Tibial artery (tissue), 4 donors: ENCODE measurements at regions not wholly inside any gene's neighbourhood (a gene's known extent, or its start where the extent isn't known, plus 50 kb on each side); places are given as distances from the start of the nearest gene placed in this dataset.
A peak's percentile ranks its signal among the peaks of the same experiment; 100 is the strongest.

Source experiments
- DNase-seq, 2 donors: peaks; one replicate each; pipeline ENCODE4 v3.0.0-alpha.2; 2019
- H3K27ac ChIP-seq, 2 donors: fragments of 200-600 bp; sonication (generic) in 1 of 2; 1 replicate in 1 of 2; 2 replicates in 1 of 2; pipeline ENCODE4 v1.5.1; 2018 to 2019; ENCODE audit warnings: mild to moderate bottlenecking in 1 of 2
- H3K27me3 ChIP-seq, 2 donors: fragments of 200-600 bp; sonication (generic) in 1 of 2; one replicate each; pipeline versions ENCODE4 v1.5.1 to v1.6.0; 2016 to 2019
- H3K36me3 ChIP-seq, 3 donors: fragments of 200-600 bp; sonication (generic) in 2 of 3; one replicate each; pipeline ENCODE4 v1.5.1; 2016 to 2019; ENCODE audit warnings: mild to moderate bottlenecking in 2 of 3
- H3K4me1 ChIP-seq, 4 donors: fragments of 200-600 bp; sonication (generic) in 2 of 4; 1 replicate in 3 of 4; 2 replicates in 1 of 4; pipeline ENCODE4 v1.5.1; 2016 to 2019
- H3K4me3 ChIP-seq, 2 donors: fragments of 200-600 bp; sonication (generic) in 1 of 2; 1 replicate in 1 of 2; 2 replicates in 1 of 2; pipeline ENCODE4 v1.5.1; 2018 to 2019; ENCODE audit warnings: mild to moderate bottlenecking in 2 of 2
- H3K9me3 ChIP-seq, 3 donors: fragments of 200-600 bp; sonication (generic) in 1 of 3; one replicate each; pipeline ENCODE4 v1.5.1; 2016 to 2019
- intact Hi-C: fragments of 100-400 bp; cut with DNase I; formaldehyde crosslinking; loops from one replicate; pipeline ENCODE4 v1.15.0; 2023; ENCODE audit warnings: low total_unique reads
- TF ChIP-seq, protein P1 (sequence below), 2 experiments: fragments of 200-600 bp in 1 of 2; fragments of 450-650 bp in 1 of 2; IDR thresholded peaks; one replicate each; pipeline ENCODE4 v1.5.1; 2017 to 2019; ENCODE audit warnings: antibody characterized with exemption in 2 of 2, mild to moderate bottlenecking in 1 of 2, moderate library complexity in 1 of 2

DNA sequence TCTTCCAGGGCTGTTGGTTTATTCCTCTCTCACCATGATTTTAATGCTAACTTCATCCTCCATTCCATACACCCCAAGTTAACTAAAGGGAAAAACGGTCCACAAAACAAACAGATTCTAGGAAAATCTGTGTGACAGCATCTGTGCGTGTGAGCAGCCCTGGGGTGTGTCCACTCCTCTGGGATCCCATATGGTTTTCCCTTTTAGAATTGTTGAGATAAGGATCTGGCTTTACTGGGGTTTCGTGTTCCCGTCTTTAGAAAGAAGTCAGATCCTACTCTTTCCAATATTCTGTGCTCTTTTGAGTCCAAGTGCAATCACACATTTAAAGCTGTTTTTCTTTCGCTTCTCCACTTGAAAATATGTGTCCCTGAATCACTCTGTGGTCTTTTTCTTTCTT, 257.1 kb downstream of the KLF6 start:
- peaks cover 0 to 21% (median 0%) of the 10 kb centered on the region in 3 donors for H3K9me3 ChIP-seq
- H3K36me3 ChIP-seq, result no peaks in the 10 kb centered on the region
- no peaks in the 10 kb centered on the region for H3K27me3 ChIP-seq
- no peak overlapping the region for H3K4me3 ChIP-seq
- TF ChIP-seq, protein P1, sequence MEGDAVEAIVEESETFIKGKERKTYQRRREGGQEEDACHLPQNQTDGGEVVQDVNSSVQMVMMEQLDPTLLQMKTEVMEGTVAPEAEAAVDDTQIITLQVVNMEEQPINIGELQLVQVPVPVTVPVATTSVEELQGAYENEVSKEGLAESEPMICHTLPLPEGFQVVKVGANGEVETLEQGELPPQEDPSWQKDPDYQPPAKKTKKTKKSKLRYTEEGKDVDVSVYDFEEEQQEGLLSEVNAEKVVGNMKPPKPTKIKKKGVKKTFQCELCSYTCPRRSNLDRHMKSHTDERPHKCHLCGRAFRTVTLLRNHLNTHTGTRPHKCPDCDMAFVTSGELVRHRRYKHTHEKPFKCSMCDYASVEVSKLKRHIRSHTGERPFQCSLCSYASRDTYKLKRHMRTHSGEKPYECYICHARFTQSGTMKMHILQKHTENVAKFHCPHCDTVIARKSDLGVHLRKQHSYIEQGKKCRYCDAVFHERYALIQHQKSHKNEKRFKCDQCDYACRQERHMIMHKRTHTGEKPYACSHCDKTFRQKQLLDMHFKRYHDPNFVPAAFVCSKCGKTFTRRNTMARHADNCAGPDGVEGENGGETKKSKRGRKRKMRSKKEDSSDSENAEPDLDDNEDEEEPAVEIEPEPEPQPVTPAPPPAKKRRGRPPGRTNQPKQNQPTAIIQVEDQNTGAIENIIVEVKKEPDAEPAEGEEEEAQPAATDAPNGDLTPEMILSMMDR (IDR thresholded peaks at IDR 0.05), result no peak
- H3K27ac ChIP-seq, result peak overlapping the region; percentile 48 to 68
- peaks cover 0 to 46% (median 29%) of the 10 kb centered on the region in 4 donors for H3K4me1 ChIP-seq
- intact Hi-C loops, result no loop called here
- DNase-seq, result no peak

DNA sequence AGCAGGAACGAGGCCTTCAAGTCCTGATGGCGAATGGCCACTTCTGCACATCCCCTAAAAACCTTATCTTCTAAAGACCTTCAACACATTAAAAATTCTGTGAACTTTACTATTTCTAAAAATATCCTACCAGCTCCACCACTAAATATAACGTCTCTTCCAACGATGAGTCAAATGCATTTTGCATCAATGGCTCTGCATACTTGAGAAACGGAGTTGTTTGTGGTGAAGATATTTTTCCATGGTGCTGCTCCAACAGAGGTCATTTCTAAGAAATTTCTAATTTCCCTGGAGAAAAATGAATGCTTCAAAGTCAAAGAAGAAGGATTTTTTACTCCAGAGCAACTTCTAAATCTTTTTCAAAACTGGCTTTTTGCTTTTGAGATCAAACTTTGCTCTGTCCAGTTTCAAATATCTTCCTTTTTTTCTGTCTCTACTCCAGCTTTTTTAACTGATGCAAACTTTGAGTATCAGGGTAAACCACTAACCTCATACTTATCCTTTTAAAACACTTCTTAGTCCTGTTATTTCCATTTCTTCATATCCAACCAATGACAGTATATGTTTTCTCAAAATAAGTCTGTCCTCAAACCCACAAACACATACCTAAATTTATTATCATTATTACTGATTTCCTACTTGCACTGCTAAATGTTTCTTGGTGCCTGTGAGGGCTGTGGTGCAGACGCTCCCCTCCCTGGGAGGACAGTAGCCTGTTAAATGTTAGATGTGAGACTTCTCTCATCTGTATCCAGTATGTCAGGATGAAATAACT, 258.1 kb downstream of the KLF6 start:
- Histone ChIP-seq H3K27ac (peak overlapping the region; percentile 48 to 68), H3K9me3 (peaks cover 0 to 21% (median 0%) of the 10 kb centered on the region in 3 donors), H3K4me1 (peaks cover 0 to 46% (median 29%) of the 10 kb centered on the region in 4 donors), H3K4me3 (no peak overlapping the region), H3K27me3 (no peaks in the 10 kb centered on the region), H3K36me3 (no peaks in the 10 kb centered on the region)
- DNase-seq, result no peak
- intact Hi-C loops, result no loop called here
- TF ChIP-seq, protein P1 (IDR thresholded peaks at IDR 0.05), result no peak

DNA sequence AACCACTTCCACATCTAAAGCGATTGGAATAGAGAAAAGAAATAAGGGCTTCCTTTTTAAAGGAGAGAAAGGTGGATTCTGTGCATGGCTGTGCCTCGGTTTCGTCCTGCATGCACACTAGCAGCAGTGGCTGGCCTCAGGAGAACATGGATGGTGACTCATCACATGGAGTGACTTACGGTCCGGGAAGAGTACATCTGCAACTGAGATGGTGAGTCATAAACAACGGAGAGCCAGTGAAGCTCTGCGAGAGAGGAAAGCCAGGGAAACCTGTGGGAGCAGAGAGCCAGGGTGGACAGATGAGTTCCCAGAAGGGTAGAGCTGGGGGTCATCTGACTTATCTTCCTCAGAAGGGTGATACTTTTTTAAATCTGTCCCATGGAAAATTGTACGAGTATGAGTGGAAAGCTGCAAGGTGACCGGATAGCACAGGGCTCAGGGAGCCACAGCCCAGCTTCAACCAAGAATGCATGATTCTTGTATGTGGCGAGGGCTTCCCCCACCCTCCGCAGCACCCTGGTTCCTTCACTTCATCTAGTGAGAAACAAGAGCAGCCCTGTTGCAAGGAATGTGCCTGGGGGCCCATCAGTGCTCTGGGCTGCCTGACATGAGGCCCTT, 259.1 kb downstream of the KLF6 start:
- H3K27ac ChIP-seq, result peak overlapping the region; percentile 48 to 68
- peak; percentile 70 to 78 for DNase-seq
- peaks cover 0 to 46% (median 29%) of the 10 kb centered on the region in 4 donors for H3K4me1 ChIP-seq
- H3K4me3 ChIP-seq, result no peak overlapping the region
- H3K27me3 ChIP-seq, result no peaks in the 10 kb centered on the region
- no peaks in the 10 kb centered on the region for H3K36me3 ChIP-seq
- TF ChIP-seq, protein P1 (IDR thresholded peaks at IDR 0.05), result no peak
- peaks cover 0 to 21% (median 0%) of the 10 kb centered on the region in 3 donors for H3K9me3 ChIP-seq
- intact Hi-C loops, result loop anchor here (2.0 kb wide), 1 partner anchor 75 kb away; no protein-coding TSS in a partner anchor

DNA sequence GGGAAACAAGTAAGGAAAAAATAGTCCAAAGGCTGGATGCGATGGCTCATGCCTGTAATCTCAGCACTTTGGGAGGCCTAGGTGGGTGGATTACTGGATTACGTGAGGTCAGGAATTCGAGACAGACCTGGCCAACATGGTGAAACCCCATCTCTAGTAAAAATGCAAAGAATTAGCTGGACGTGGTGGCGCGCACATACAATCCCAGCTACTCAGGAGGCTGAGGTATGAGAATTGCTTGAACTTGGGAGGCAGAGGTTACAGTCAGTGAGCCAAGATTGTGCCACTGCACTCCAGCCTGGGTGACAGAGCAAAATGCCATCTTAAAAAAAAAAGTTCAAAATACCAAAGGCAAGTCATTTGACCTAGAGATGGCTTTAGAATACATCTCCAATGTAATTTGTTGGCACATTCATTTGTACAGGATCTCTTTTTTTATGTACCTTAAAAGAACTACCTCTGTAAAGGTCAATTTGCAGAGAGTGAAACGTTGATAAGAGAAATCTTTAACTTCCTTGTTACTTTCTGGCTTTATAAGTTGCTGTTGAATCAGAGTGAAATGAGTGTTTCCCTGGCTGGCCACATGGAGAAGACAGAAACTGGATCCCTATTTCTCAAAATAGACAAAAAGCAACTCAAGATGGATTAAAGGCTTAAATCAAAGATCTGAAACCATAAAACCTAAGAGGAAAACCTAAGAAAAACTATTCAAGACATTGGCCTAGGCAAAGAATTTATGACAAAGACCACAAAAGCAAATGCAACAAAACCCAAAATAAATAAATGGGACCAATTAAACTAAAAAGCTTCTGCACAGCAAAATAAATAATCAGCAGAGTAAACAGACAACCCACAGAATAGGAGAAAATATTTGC, 260.7 kb downstream of the KLF6 start:
- Histone ChIP-seq H3K27ac (no peak overlapping the region), H3K27me3 (no peaks in the 10 kb centered on the region), H3K4me3 (no peak overlapping the region), H3K9me3 (peaks cover 0 to 21% (median 0%) of the 10 kb centered on the region in 3 donors), H3K36me3 (no peaks in the 10 kb centered on the region), H3K4me1 (peaks cover 0 to 39% (median 25%) of the 10 kb centered on the region in 4 donors)
- intact Hi-C loops, result loop anchor here (2.0 kb wide), 1 partner anchor 74 kb away; no protein-coding TSS in a partner anchor
- TF ChIP-seq, protein P1 (IDR thresholded peaks at IDR 0.05), result no peak
- no peak for DNase-seq

DNA sequence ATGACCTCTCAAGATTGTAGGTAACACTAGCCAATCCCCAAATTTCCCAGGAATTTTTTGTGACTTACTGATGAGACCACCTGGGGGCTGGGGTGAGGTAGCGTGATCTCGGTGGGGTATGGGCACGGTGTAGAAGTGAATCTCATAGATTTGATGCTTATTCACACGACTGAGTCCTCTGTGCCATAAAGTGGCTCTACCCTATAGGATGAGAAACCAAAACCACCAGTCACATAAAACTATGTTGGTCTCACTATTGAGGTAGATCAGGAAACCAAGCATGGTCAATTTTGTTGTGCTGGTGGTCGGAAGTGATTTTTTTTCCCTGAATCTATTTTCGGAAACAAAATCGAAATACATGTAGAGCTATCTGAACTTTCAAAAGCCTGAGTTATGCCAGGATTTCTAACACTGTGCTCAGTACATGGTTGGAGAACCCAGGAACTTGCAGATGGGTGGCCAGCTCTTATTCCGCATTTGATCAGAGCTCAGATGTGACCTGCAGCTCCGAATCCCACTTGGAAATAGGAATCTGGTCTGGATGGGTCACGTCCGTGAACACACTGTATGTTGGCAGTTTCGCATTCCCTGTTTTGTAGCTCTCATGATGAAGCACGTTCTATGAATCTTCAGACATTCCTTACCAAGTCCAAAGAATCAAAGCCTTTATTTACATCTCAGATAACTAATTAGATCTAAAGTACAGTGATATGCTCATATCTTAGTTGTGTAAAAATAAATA, 261.5 kb downstream of the KLF6 start:
- H3K27me3 ChIP-seq, result no peaks in the 10 kb centered on the region
- intact Hi-C loops, result loop anchor here (2.0 kb wide), 1 partner anchor 73 kb away; no protein-coding TSS in a partner anchor
- no peak for DNase-seq
- peaks cover 0 to 31% (median 16%) of the 10 kb centered on the region in 4 donors for H3K4me1 ChIP-seq
- H3K9me3 ChIP-seq, result peaks cover 0 to 21% (median 0%) of the 10 kb centered on the region in 3 donors
- H3K27ac ChIP-seq, result no peak overlapping the region
- no peak overlapping the region for H3K4me3 ChIP-seq
- TF ChIP-seq, protein P1 (IDR thresholded peaks at IDR 0.05), result no peak
- H3K36me3 ChIP-seq, result no peaks in the 10 kb centered on the region
